ENCODE measurements at regions not wholly inside any gene's neighbourhood (a gene's known extent, or its start where the extent isn't known, plus 50 kb on each side); places are given as distances from the start of the nearest gene placed in this dataset.

- Histone ChIP-seq H3K4me3 (replicated peaks; ENCODE audit: insufficient read depth, low read length) (no peak overlapping the region), H3K27ac (replicated peaks) (no peak overlapping the region), H3K27me3 (ENCODE audit: insufficient read depth, poor library complexity, severe bottlenecking) (no peaks in the 10 kb centered on the region)
- TF ChIP-seq, protein P1, sequence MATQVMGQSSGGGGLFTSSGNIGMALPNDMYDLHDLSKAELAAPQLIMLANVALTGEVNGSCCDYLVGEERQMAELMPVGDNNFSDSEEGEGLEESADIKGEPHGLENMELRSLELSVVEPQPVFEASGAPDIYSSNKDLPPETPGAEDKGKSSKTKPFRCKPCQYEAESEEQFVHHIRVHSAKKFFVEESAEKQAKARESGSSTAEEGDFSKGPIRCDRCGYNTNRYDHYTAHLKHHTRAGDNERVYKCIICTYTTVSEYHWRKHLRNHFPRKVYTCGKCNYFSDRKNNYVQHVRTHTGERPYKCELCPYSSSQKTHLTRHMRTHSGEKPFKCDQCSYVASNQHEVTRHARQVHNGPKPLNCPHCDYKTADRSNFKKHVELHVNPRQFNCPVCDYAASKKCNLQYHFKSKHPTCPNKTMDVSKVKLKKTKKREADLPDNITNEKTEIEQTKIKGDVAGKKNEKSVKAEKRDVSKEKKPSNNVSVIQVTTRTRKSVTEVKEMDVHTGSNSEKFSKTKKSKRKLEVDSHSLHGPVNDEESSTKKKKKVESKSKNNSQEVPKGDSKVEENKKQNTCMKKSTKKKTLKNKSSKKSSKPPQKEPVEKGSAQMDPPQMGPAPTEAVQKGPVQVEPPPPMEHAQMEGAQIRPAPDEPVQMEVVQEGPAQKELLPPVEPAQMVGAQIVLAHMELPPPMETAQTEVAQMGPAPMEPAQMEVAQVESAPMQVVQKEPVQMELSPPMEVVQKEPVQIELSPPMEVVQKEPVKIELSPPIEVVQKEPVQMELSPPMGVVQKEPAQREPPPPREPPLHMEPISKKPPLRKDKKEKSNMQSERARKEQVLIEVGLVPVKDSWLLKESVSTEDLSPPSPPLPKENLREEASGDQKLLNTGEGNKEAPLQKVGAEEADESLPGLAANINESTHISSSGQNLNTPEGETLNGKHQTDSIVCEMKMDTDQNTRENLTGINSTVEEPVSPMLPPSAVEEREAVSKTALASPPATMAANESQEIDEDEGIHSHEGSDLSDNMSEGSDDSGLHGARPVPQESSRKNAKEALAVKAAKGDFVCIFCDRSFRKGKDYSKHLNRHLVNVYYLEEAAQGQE (IDR thresholded peaks at IDR 0.05; ENCODE audit: insufficient replicate concordance, low read depth): no peak
- no peak for TF ChIP-seq POLR2AphosphoS5 (IDR thresholded peaks at IDR 0.05; ENCODE audit: low read depth)
- TF ChIP-seq GABPA (IDR thresholded peaks at IDR 0.05; ENCODE audit: low read depth): no peak
- TF ChIP-seq, protein P2, sequence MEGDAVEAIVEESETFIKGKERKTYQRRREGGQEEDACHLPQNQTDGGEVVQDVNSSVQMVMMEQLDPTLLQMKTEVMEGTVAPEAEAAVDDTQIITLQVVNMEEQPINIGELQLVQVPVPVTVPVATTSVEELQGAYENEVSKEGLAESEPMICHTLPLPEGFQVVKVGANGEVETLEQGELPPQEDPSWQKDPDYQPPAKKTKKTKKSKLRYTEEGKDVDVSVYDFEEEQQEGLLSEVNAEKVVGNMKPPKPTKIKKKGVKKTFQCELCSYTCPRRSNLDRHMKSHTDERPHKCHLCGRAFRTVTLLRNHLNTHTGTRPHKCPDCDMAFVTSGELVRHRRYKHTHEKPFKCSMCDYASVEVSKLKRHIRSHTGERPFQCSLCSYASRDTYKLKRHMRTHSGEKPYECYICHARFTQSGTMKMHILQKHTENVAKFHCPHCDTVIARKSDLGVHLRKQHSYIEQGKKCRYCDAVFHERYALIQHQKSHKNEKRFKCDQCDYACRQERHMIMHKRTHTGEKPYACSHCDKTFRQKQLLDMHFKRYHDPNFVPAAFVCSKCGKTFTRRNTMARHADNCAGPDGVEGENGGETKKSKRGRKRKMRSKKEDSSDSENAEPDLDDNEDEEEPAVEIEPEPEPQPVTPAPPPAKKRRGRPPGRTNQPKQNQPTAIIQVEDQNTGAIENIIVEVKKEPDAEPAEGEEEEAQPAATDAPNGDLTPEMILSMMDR (IDR thresholded peaks at IDR 0.05; ENCODE audit: insufficient read depth, low read length): no peak
- no peak for TF ChIP-seq SPI1 (IDR thresholded peaks at IDR 0.05; ENCODE audit: borderline replicate concordance, low read depth)
- no peak for DNase-seq (ENCODE audit: low read depth in 1 of 2, low spot score in 1 of 2)
Observed at GRCh38 chr1:227437495-227438008, 119.3 kb upstream of the CDC42BPA start.

DNA sequence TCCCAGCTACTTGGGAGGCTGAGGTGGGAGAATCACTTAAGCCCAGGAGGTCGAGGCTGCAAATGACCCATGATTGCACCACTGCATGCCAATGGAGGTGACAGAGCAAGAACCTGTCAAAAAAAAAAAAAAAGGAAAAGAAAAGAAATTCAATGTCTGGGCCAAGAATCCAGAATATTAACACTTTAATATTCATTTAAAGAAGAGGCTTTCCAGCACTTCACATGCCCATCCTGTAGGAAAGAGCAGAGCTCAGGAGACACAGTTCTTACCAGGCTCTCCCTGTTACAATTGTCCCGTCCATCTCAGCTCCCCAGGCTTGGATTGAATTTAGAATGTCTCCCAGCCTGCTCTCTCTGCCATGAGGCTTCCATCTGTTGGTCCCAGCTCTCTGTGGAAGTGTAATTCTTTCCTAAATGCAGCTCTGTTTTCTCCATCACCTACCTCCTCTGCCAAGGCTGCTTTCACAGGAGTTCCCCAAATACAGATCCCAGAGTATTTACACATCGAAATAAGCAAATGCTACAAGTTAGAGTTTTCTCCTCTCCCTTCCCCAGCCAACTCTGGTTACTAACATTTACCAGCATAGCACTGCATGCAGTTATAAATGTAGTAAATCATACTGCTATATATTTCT is 116.6 kb upstream of the CDC42BPA start:
- Histone ChIP-seq H3K4me3 (replicated peaks; ENCODE audit: insufficient read depth, low read length) (no peak overlapping the region), H3K27me3 (ENCODE audit: insufficient read depth, poor library complexity, severe bottlenecking) (no peaks in the 10 kb centered on the region), H3K27ac (replicated peaks) (no peak overlapping the region)
- TF ChIP-seq, protein P2 (IDR thresholded peaks at IDR 0.05; ENCODE audit: insufficient read depth, low read length): no peak
- TF ChIP-seq, protein P1 (IDR thresholded peaks at IDR 0.05; ENCODE audit: insufficient replicate concordance, low read depth): no peak
- DNase-seq (ENCODE audit: low read depth in 1 of 2, low spot score in 1 of 2): no peak

DNA sequence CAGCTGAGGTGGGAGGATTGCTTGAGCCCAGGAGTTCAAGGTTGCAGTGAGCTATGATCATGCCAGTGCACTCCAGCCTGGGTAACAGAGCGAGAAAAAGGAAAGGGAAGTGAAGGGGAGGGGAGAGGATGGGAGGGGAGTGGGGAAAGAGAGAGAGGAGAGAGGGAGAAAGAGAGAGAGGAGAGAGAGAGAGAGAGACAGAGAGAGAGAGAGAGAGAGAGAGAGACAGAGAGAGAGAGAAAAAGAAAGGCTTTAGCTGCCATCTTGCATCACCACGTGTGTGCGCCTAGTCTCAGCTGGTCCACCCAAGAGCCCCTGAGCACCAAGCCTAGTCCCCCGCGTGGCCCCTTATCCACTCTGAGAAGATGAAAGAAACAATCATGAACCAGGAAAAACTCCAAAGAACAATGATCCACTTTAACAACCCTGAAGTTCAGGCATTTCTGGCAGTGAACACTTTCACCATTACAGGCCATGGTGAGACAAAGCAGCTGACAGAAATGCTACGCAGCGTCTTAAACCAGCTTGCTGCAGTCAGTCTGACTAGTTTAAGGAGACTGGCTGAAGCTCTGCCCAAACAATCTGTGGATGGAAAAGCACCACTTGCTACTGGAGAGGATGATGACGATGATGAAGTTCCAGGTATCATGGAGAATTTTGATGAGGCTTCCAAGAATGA is 115.5 kb upstream of the CDC42BPA start:
- no peak for TF ChIP-seq POLR2AphosphoS5 (IDR thresholded peaks at IDR 0.05; ENCODE audit: low read depth)
- TF ChIP-seq GABPA (IDR thresholded peaks at IDR 0.05; ENCODE audit: low read depth): no peak
- TF ChIP-seq SPI1 (IDR thresholded peaks at IDR 0.05; ENCODE audit: borderline replicate concordance, low read depth): no peak
- TF ChIP-seq, protein P2 (IDR thresholded peaks at IDR 0.05; ENCODE audit: insufficient read depth, low read length): no peak
- TF ChIP-seq, protein P1 (IDR thresholded peaks at IDR 0.05; ENCODE audit: insufficient replicate concordance, low read depth): no peak
- no peak overlapping the region for H3K27ac ChIP-seq (replicated peaks)
- no peak overlapping the region for H3K4me3 ChIP-seq (replicated peaks; ENCODE audit: insufficient read depth, low read length)
- no peak for DNase-seq (ENCODE audit: low read depth in 1 of 2, low spot score in 1 of 2)
- no peaks in the 10 kb centered on the region for H3K27me3 ChIP-seq (ENCODE audit: insufficient read depth, poor library complexity, severe bottlenecking)

Measured in HL-60 (cell line).